Endodermal cell (in vitro differentiated cells): ENCODE measurements at regions not wholly inside any gene's neighbourhood (a gene's known extent, or its start where the extent isn't known, plus 50 kb on each side); places are given as distances from the start of the nearest gene placed in this dataset.

ENCODE experiments used
- DNase-seq: peaks from one replicate; pipeline ENCODE4 v3.0.0-alpha.2; 2017
- H3K27ac ChIP-seq: 2 replicates; pipeline ENCODE4 v1.5.1; 2013; ENCODE audit warnings: mild to moderate bottlenecking, low read depth, low read length, moderate library complexity
- H3K27me3 ChIP-seq: 2 replicates; pipeline ENCODE4 v1.6.1; 2013; ENCODE audit warnings: mild to moderate bottlenecking, low read length, moderate library complexity; ENCODE audit not compliant: insufficient read depth, control insufficient read depth, poor library complexity, severe bottlenecking
- H3K36me3 ChIP-seq: 2 replicates; pipeline ENCODE4 v1.7.0; 2013; ENCODE audit warnings: mild to moderate bottlenecking, low read length, moderate library complexity; ENCODE audit not compliant: control insufficient read depth, insufficient read depth
- H3K4me1 ChIP-seq: one replicate; pipeline ENCODE4 v1.7.0; 2013; ENCODE audit warnings: low read length; ENCODE audit not compliant: control insufficient read depth, insufficient read depth
- H3K4me3 ChIP-seq: 2 replicates; pipeline ENCODE4 v1.5.1; 2013; ENCODE audit warnings: mild to moderate bottlenecking, low read length, moderate library complexity
- H3K9ac ChIP-seq: 2 replicates; pipeline ENCODE4 v1.6.1; 2013; ENCODE audit warnings: mild to moderate bottlenecking, low read length, moderate library complexity; ENCODE audit not compliant: poor library complexity, severe bottlenecking; ENCODE audit errors: extremely low read depth
- H3K9me3 ChIP-seq: 2 replicates; pipeline ENCODE4 v1.6.1; 2013; ENCODE audit warnings: mild to moderate bottlenecking, low read length, moderate library complexity; ENCODE audit not compliant: control insufficient read depth
- H3K27ac Mint-ChIP-seq: 2 replicates; pipeline ENCODE4 v1.8.0; 2020; ENCODE audit warnings: mixed read lengths
- H3K27me3 Mint-ChIP-seq: 2 replicates; pipeline ENCODE4 v1.8.0; 2021; ENCODE audit warnings: mild to moderate bottlenecking, mixed read lengths; ENCODE audit not compliant: insufficient read depth
- H3K36me3 Mint-ChIP-seq: 2 replicates; pipeline ENCODE4 v1.8.0; 2020; ENCODE audit warnings: low read depth, mixed read lengths
- H3K4me1 Mint-ChIP-seq: 2 replicates; pipeline ENCODE4 v1.8.0; 2020; ENCODE audit warnings: mixed read lengths
- H3K4me3 Mint-ChIP-seq: 2 replicates; pipeline ENCODE4 v1.8.0; 2020; ENCODE audit warnings: mild to moderate bottlenecking, moderate library complexity, mixed read lengths
- H3K9me3 Mint-ChIP-seq: 2 replicates; pipeline ENCODE4 v1.8.0; 2020; ENCODE audit warnings: mild to moderate bottlenecking, mixed read lengths
- WGBS, 2 experiments: methylation state at CpG; one replicate each; pipeline versions ENCODE4 v1.1.5 to v1.1.7; 2013; ENCODE audit warnings: missing lambda C conversion rate in 2 of 2, mixed read lengths in 1 of 2; ENCODE audit not compliant: insufficient coverage in 1 of 2, insufficient read length in 1 of 2; 5-methylcytosine and 5-hydroxymethylcytosine counted together
- TF ChIP-seq, protein P1 (sequence below): fragments of 200-600 bp; sonication (generic); conservative IDR thresholded peaks from 2 replicates; pipeline ENCODE4 v1.5.0; 2021; ENCODE audit warnings: antibody characterized with exemption, mild to moderate bottlenecking

DNA sequence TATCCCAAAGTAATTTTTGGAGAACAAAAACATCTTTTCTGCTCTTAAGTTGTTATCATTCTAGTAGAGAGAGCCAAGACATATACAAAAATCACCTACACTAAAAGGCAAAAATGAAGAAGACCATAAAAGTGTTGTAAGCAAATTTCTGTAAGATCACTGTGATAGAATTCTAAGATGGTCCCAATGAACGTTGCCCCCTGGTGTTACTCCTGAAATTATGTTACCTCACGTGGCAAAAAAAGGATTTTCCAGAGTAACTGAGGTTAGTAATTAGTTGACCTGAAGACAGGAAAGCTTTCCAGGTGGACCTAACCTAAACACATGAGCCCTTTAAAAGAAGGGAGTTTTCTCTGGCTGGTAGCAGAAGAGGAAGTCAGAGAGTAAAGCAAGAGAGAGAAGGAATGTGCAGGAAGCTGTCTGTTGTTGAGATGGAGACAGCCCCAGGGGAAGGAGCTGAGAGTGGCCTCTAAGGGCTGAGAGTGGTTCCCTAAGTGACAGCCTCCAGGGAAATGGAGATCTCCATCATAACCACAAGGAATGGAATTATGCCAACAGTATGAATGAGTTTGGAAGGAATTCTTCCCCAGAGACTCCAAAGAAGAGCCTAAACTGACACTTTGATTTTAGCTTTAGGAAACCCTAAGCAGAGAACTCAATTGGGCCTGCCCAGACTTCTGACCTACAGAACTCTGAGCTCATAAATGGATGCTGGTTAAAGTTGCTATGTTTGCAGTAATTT is 205.9 kb downstream of the CD47 start:
- no peak for DNase-seq
- 48 to 68% methylated on average over 2 of the region's 2 CpGs for WGBS, 2 experiments

GRCh38 chr3:107884028-107884427 is 206.8 kb downstream of the CD47 start:
- no peaks in the 10 kb centered on the region for H3K27me3 Mint-ChIP-seq
- H3K4me3 Mint-ChIP-seq: no peak overlapping the region
- H3K36me3 Mint-ChIP-seq: peaks cover under 1% of the 10 kb centered on the region
- H3K36me3 ChIP-seq: no peaks in the 10 kb centered on the region
- H3K9me3 ChIP-seq: peaks cover under 1% of the 10 kb centered on the region
- TF ChIP-seq, protein P1, sequence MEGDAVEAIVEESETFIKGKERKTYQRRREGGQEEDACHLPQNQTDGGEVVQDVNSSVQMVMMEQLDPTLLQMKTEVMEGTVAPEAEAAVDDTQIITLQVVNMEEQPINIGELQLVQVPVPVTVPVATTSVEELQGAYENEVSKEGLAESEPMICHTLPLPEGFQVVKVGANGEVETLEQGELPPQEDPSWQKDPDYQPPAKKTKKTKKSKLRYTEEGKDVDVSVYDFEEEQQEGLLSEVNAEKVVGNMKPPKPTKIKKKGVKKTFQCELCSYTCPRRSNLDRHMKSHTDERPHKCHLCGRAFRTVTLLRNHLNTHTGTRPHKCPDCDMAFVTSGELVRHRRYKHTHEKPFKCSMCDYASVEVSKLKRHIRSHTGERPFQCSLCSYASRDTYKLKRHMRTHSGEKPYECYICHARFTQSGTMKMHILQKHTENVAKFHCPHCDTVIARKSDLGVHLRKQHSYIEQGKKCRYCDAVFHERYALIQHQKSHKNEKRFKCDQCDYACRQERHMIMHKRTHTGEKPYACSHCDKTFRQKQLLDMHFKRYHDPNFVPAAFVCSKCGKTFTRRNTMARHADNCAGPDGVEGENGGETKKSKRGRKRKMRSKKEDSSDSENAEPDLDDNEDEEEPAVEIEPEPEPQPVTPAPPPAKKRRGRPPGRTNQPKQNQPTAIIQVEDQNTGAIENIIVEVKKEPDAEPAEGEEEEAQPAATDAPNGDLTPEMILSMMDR: no peak
- no peak overlapping the region for H3K9ac ChIP-seq
- peaks cover 3% of the 10 kb centered on the region for H3K9me3 Mint-ChIP-seq
- no peaks in the 10 kb centered on the region for H3K4me1 ChIP-seq
- H3K27ac Mint-ChIP-seq: no peak overlapping the region
- DNase-seq: no peak
- no peak overlapping the region for H3K4me3 ChIP-seq
- no peak overlapping the region for H3K27ac ChIP-seq
- no peaks in the 10 kb centered on the region for H3K27me3 ChIP-seq
- no peaks in the 10 kb centered on the region for H3K4me1 Mint-ChIP-seq

More for the DNA sequence above, 205.9 kb downstream of the CD47 start:
- Mint-ChIP-seq H3K27ac (no peak overlapping the region), H3K4me1 (no peaks in the 10 kb centered on the region), H3K27me3 (no peaks in the 10 kb centered on the region), H3K4me3 (no peak overlapping the region), H3K36me3 (peaks cover 2% of the 10 kb centered on the region), H3K9me3 (peaks cover 10% of the 10 kb centered on the region)
- no peaks in the 10 kb centered on the region for H3K27me3 ChIP-seq
- H3K4me3 ChIP-seq: no peak overlapping the region
- no peaks in the 10 kb centered on the region for H3K4me1 ChIP-seq
- no peak overlapping the region for H3K27ac ChIP-seq
- H3K9ac ChIP-seq: no peak overlapping the region
- H3K9me3 ChIP-seq: peaks cover 8% of the 10 kb centered on the region
- H3K36me3 ChIP-seq: no peaks in the 10 kb centered on the region
- TF ChIP-seq, protein P1: peak; percentile 58

DNA sequence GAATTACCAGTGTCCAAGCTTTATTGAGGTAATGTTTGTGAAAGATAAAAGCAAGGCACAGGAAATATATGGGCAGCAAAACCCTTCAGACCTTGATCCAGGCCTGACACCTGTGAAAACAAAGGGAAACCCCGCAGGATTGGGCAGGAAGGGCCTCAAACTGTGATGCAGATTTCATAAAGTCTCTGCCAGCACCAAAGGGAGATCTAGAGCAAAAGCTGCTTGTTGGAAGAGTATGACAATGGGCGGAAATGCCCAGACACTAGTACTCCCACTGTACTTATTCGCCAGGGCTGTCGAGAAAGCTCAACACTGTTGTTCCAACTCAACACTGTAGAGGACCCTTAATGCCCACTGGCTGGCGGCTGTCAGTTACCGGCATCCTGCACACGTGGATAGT is 207.9 kb downstream of the CD47 start:
- Histone ChIP-seq H3K9ac (no peak overlapping the region), H3K4me3 (no peak overlapping the region), H3K27me3 (no peaks in the 10 kb centered on the region), H3K36me3 (no peaks in the 10 kb centered on the region), H3K27ac (no peak overlapping the region), H3K4me1 (no peaks in the 10 kb centered on the region), H3K9me3 (no peaks in the 10 kb centered on the region)
- Mint-ChIP-seq H3K4me3 (no peak overlapping the region), H3K27me3 (no peaks in the 10 kb centered on the region), H3K36me3 (no peaks in the 10 kb centered on the region), H3K4me1 (no peaks in the 10 kb centered on the region), H3K9me3 (no peaks in the 10 kb centered on the region), H3K27ac (no peak overlapping the region)
- no peak for DNase-seq
- TF ChIP-seq, protein P1: no peak
- 88 to 89% methylated on average over 7 of the region's 7 CpGs for WGBS, 2 experiments
